ENCODE measurements at regions not wholly inside any gene's neighbourhood (a gene's known extent, or its start where the extent isn't known, plus 50 kb on each side); places are given as distances from the start of the nearest gene placed in this dataset.
"Not testable (repeated sequence)": the region's sequence is repeated elsewhere in the genome, so short reads cannot be mapped to it uniquely, and the experiment has no call there.

DNA sequence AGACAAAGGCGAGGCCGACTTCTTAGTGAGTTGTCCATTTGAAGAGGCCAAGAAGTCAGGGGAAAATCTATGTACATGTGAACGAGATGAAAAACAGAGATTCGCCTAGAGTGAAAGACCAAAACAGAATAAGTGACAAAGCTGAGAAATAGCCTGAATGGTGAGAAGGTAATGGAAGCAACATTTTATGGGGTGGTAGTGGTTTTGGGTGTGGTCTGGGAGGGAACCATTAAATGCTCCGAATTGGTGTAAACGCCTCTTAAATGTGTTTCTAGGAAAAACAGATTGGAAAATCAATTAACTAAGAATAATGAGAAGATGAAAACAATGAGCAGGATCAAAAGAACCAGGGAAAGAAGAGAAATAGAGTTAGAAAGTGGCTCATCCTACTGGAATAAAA, 83.8 kb upstream of the MANSC4 start:
- ChIA-PET CTCF (no interaction called here), POLR2A (no interaction called here)
- Mint-ChIP-seq H3K36me3 (ENCODE audit: insufficient read depth, unreplicated experiment) (no peaks in the 10 kb centered on the region), H3K4me3 (ENCODE audit: unreplicated experiment) (no peak overlapping the region), H3K27me3 (ENCODE audit: insufficient read depth, unreplicated experiment) (no peaks in the 10 kb centered on the region), H3K4me1 (ENCODE audit: low read depth, unreplicated experiment) (no peaks in the 10 kb centered on the region), H3K9me3 (ENCODE audit: unreplicated experiment) (no peaks in the 10 kb centered on the region), H3K27ac (ENCODE audit: unreplicated experiment) (no peak overlapping the region)
- intact Hi-C loops (cut with micrococcal nuclease; ENCODE audit: unreplicated experiment) = no loop called here
- DNase-seq = no peak
- H3K36me3 ChIP-seq (ENCODE audit: control insufficient read depth, insufficient read depth, low read length) = no peaks in the 10 kb centered on the region
- no peaks in the 10 kb centered on the region for H3K9me3 ChIP-seq
- TF ChIP-seq, protein P1, sequence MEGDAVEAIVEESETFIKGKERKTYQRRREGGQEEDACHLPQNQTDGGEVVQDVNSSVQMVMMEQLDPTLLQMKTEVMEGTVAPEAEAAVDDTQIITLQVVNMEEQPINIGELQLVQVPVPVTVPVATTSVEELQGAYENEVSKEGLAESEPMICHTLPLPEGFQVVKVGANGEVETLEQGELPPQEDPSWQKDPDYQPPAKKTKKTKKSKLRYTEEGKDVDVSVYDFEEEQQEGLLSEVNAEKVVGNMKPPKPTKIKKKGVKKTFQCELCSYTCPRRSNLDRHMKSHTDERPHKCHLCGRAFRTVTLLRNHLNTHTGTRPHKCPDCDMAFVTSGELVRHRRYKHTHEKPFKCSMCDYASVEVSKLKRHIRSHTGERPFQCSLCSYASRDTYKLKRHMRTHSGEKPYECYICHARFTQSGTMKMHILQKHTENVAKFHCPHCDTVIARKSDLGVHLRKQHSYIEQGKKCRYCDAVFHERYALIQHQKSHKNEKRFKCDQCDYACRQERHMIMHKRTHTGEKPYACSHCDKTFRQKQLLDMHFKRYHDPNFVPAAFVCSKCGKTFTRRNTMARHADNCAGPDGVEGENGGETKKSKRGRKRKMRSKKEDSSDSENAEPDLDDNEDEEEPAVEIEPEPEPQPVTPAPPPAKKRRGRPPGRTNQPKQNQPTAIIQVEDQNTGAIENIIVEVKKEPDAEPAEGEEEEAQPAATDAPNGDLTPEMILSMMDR (IDR thresholded peaks at IDR 0.05; ENCODE audit: insufficient read depth in 1 of 2, low read depth in 1 of 2, low read length in 1 of 2, severe bottlenecking in 1 of 2, unreplicated experiment in 1 of 2) = no peak
- BruUV-seq (replicated peaks) = no TSS peak
- no peaks in the 10 kb centered on the region for H3K4me1 ChIP-seq
- no peaks in the 10 kb centered on the region for H3K27me3 ChIP-seq (replicated peaks; ENCODE audit: control insufficient read depth, insufficient read depth, low read length)
- no peak overlapping the region for H3K4me3 ChIP-seq (ENCODE audit: low read depth, low read length)

DNA sequence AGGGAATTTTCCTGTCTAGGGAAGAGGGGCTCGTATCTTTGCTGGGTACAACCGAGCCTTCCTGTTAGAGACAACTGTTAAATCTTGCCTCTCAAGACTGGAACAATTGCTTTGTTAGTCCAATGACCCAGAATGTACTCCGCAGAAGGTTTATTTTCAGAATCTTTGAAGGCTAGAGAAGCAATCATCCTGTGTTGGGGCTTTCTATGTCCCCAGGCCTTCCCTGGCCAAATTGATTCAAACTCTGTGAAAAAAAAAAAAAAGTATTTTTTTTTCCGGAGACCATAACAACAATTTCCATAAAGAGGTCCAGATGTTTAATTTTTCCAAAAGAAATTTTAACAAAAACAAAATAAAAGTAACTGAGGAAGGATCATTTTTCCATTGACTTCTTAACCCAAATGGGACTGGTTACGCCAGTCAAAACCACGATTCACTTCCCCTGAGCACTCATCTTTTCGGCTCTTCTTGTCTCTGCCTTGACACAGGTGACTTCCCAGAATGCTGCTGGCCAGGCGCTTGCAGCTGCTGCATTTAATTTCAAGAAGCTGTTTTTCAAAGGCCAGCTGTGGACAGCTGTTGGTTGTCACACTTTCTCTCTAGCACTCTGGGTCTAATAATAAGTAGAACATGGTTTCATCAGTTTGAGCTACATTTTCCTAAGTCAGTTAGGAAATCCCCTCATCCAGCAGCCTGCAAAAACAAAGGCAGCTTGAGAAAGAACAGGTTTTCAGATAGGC, 81.6 kb upstream of the MANSC4 start:
- no peaks in the 10 kb centered on the region for H3K36me3 ChIP-seq (ENCODE audit: control insufficient read depth, insufficient read depth, low read length)
- no peaks in the 10 kb centered on the region for H3K4me1 Mint-ChIP-seq (ENCODE audit: low read depth, unreplicated experiment)
- DNase-seq = no peak
- H3K9me3 Mint-ChIP-seq (ENCODE audit: unreplicated experiment) = no peaks in the 10 kb centered on the region
- ChIA-PET CTCF (interaction anchor here (0.6 kb wide), 1 partner anchor 21 kb away, joined by 3 read pairs; no protein-coding TSS in a partner anchor), POLR2A (no interaction called here)
- H3K4me3 ChIP-seq (ENCODE audit: low read depth, low read length) = no peak overlapping the region
- no peaks in the 10 kb centered on the region for H3K36me3 Mint-ChIP-seq (ENCODE audit: insufficient read depth, unreplicated experiment)
- H3K27me3 ChIP-seq (replicated peaks; ENCODE audit: control insufficient read depth, insufficient read depth, low read length) = no peaks in the 10 kb centered on the region
- no peaks in the 10 kb centered on the region for H3K4me1 ChIP-seq
- intact Hi-C loops (cut with micrococcal nuclease; ENCODE audit: unreplicated experiment) = no loop called here
- H3K9me3 ChIP-seq = no peaks in the 10 kb centered on the region
- no TSS peak for BruUV-seq (replicated peaks)
- no peak overlapping the region for H3K27ac Mint-ChIP-seq (ENCODE audit: unreplicated experiment)
- H3K4me3 Mint-ChIP-seq (ENCODE audit: unreplicated experiment) = no peak overlapping the region
- TF ChIP-seq, protein P1 (IDR thresholded peaks at IDR 0.05; ENCODE audit: insufficient read depth in 1 of 2, low read depth in 1 of 2, low read length in 1 of 2, severe bottlenecking in 1 of 2, unreplicated experiment in 1 of 2) = no peak
- no peaks in the 10 kb centered on the region for H3K27me3 Mint-ChIP-seq (ENCODE audit: insufficient read depth, unreplicated experiment)

DNA sequence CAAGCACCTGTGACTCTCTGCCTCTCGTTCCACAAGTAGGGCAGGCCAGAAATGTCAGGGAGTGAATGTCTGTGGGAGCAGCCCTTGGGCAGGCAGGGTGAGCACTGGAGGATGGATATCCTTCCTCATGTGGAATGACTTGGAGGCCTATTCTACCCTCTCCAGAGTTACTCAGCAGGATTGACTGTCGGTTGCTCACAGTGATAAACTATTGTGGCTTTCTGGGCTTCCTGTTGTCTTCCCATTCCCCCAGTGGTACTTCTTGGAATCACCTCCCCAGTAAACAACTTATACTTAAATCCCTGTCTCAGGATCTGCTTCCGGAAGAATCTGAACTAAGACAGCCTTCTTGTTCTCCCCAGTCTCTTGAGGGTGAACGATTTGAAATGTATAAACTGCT, 79.6 kb upstream of the MANSC4 start:
- H3K9me3 Mint-ChIP-seq (ENCODE audit: unreplicated experiment) = no peaks in the 10 kb centered on the region
- no peak overlapping the region for H3K4me3 ChIP-seq (ENCODE audit: low read depth, low read length)
- no peaks in the 10 kb centered on the region for H3K36me3 Mint-ChIP-seq (ENCODE audit: insufficient read depth, unreplicated experiment)
- no TSS peak for BruUV-seq (replicated peaks)
- TF ChIP-seq, protein P1 (IDR thresholded peaks at IDR 0.05; ENCODE audit: insufficient read depth in 1 of 2, low read depth in 1 of 2, low read length in 1 of 2, severe bottlenecking in 1 of 2, unreplicated experiment in 1 of 2) = no peak
- H3K27me3 ChIP-seq (replicated peaks; ENCODE audit: control insufficient read depth, insufficient read depth, low read length) = no peaks in the 10 kb centered on the region
- no peaks in the 10 kb centered on the region for H3K36me3 ChIP-seq (ENCODE audit: control insufficient read depth, insufficient read depth, low read length)
- intact Hi-C loops (cut with micrococcal nuclease; ENCODE audit: unreplicated experiment) = no loop called here
- no peaks in the 10 kb centered on the region for H3K4me1 Mint-ChIP-seq (ENCODE audit: low read depth, unreplicated experiment)
- H3K4me3 Mint-ChIP-seq (ENCODE audit: unreplicated experiment) = no peak overlapping the region
- ChIA-PET CTCF (no interaction called here), POLR2A (no interaction called here)
- H3K27ac Mint-ChIP-seq (ENCODE audit: unreplicated experiment) = no peak overlapping the region
- no peak for DNase-seq
- H3K4me1 ChIP-seq = no peaks in the 10 kb centered on the region
- no peaks in the 10 kb centered on the region for H3K9me3 ChIP-seq
- no peaks in the 10 kb centered on the region for H3K27me3 Mint-ChIP-seq (ENCODE audit: insufficient read depth, unreplicated experiment)

DNA sequence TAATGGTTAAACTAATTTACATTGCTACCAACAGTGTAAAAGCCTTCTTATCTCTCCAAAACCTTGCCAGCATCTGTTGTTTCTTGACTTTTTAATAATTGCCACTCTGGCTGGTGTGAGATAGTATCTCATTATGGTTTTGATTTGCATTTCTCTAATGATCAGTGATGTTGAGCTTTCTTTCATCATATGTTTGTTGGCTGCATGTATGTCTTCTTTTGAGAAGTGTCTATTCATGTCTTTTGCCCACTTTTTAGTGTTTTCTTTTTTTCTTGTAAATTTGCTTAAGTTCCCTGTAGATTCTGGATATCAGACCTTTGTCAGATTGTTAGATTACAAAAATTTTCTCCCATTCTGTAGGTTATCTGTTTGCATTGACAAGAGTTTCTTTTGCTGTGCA, 77.0 kb upstream of the MANSC4 start:
- H3K9me3 ChIP-seq; BruUV-seq (replicated peaks); H3K27ac Mint-ChIP-seq (ENCODE audit: unreplicated experiment); H3K4me3 Mint-ChIP-seq (ENCODE audit: unreplicated experiment); H3K4me1 Mint-ChIP-seq (ENCODE audit: low read depth, unreplicated experiment); H3K36me3 Mint-ChIP-seq (ENCODE audit: insufficient read depth, unreplicated experiment); H3K36me3 ChIP-seq (ENCODE audit: control insufficient read depth, insufficient read depth, low read length); intact Hi-C loops (cut with micrococcal nuclease; ENCODE audit: unreplicated experiment); DNase-seq; H3K9me3 Mint-ChIP-seq (ENCODE audit: unreplicated experiment); POLR2A ChIA-PET; H3K27me3 Mint-ChIP-seq (ENCODE audit: insufficient read depth, unreplicated experiment); CTCF ChIA-PET; H3K27me3 ChIP-seq (replicated peaks; ENCODE audit: control insufficient read depth, insufficient read depth, low read length); H3K4me1 ChIP-seq; H3K4me3 ChIP-seq (ENCODE audit: low read depth, low read length): not testable (repeated sequence)

Data from Caco-2 (cell line).